NK-92 treated with Interleukin-12 subunit alpha and Interleukin-12 subunit beta, amount 100 ng/mL, for 24 hours (cell line): ENCODE measurements at regions not wholly inside any gene's neighbourhood (a gene's known extent, or its start where the extent isn't known, plus 50 kb on each side); places are given as distances from the start of the nearest gene placed in this dataset.

Experiments used
- DNase-seq: peaks from one replicate; lab custom pipeline; 2025; lab: John Stamatoyannopoulos, UW

- no peak for DNase-seq
These were observed 53.8 kb upstream of the APP start for GRCh38 chr21:26224366-26224765.
